HG03565 (cell line): ENCODE measurements at regions not wholly inside any gene's neighbourhood (a gene's known extent, or its start where the extent isn't known, plus 50 kb on each side); places are given as distances from the start of the nearest gene placed in this dataset.
"Not testable (repeated sequence)": the region's sequence is repeated elsewhere in the genome, so short reads cannot be mapped to it uniquely, and the experiment has no call there.

Experiments
- ATAC-seq: cut with Tn5 transposase; IDR thresholded peaks from one replicate; pipeline ENCODE4 v1.9.1; 2021; ENCODE audit warnings: mild to moderate bottlenecking, moderate library complexity; ENCODE audit not compliant: unreplicated experiment

- no peak for ATAC-seq
Observed at GRCh38 chr20:39751557-39752137, 789.5 kb downstream of the DHX35 start.

GRCh38 chr20:39745380-39745779 lies 783.2 kb downstream of the DHX35 start:
- no peak for ATAC-seq

- ATAC-seq, result no peak
Observed at GRCh38 chr20:39738651-39739050, 776.5 kb downstream of the DHX35 start.

GRCh38 chr20:39736434-39737327 lies 774.5 kb downstream of the DHX35 start:
- ATAC-seq, result no peak

- not testable (repeated sequence) for ATAC-seq
Observed at GRCh38 chr20:39725513-39725912, 763.4 kb downstream of the DHX35 start.

GRCh38 chr20:39719293-39719692 lies 757.1 kb downstream of the DHX35 start:
- ATAC-seq, result no peak

GRCh38 chr20:39717936-39718335 lies 755.8 kb downstream of the DHX35 start:
- no peak for ATAC-seq

GRCh38 chr20:39716796-39717341 lies 754.7 kb downstream of the DHX35 start:
- ATAC-seq, result no peak

GRCh38 chr20:39713076-39713840 lies 751.1 kb downstream of the DHX35 start:
- ATAC-seq, result no peak

- no peak for ATAC-seq
Observed at GRCh38 chr20:39706184-39706663, 744.1 kb downstream of the DHX35 start.

GRCh38 chr20:39705032-39705431 lies 742.9 kb downstream of the DHX35 start:
- ATAC-seq, result no peak

- ATAC-seq, result not testable (repeated sequence)
Observed at GRCh38 chr20:39703357-39703756, 741.2 kb downstream of the DHX35 start.

GRCh38 chr20:39702701-39703349 lies 740.7 kb downstream of the DHX35 start:
- ATAC-seq, result no peak

GRCh38 chr20:39700528-39700927 lies 738.4 kb downstream of the DHX35 start:
- ATAC-seq, result no peak

GRCh38 chr20:39699166-39699725 lies 737.1 kb downstream of the DHX35 start:
- ATAC-seq, result no peak

- no peak for ATAC-seq
Observed at GRCh38 chr20:39698752-39699151, 736.6 kb downstream of the DHX35 start.

GRCh38 chr20:39691151-39691862 lies 729.2 kb downstream of the DHX35 start:
- no peak for ATAC-seq

GRCh38 chr20:39676857-39677391 lies 714.8 kb downstream of the DHX35 start:
- no peak for ATAC-seq

- ATAC-seq, result no peak
Observed at GRCh38 chr20:39676241-39676640, 714.1 kb downstream of the DHX35 start.
